IMR-90 (cell line): ENCODE measurements at regions not wholly inside any gene's neighbourhood (a gene's known extent, or its start where the extent isn't known, plus 50 kb on each side); places are given as distances from the start of the nearest gene placed in this dataset.

ENCODE experiments used
- CEBPB ChIP-seq: IDR thresholded peaks from 2 replicates; pipeline ENCODE4 v1.6.1; 2012; ENCODE audit warnings: low read depth, low read length, improper control_type of control experiment
- CTCF ChIP-seq: conservative IDR thresholded peaks from 2 replicates; pipeline ENCODE4 v1.5.1; 2012; ENCODE audit warnings: mild to moderate bottlenecking, low read depth, low read length, improper control_type of control experiment
- ELK1 ChIP-seq: fragments of 150-350 bp; IDR thresholded peaks from 2 replicates; pipeline ENCODE4 v1.6.1; 2016; ENCODE audit warnings: low read depth, mild to moderate bottlenecking, low read length, moderate library complexity, borderline replicate concordance
- MAFK ChIP-seq: IDR thresholded peaks from 2 replicates; pipeline ENCODE4 v1.6.1; 2012; ENCODE audit warnings: low read depth, low read length, improper control_type of control experiment
- MXI1 ChIP-seq: IDR thresholded peaks from 2 replicates; pipeline ENCODE4 v1.6.1; 2012; ENCODE audit warnings: low read depth, mild to moderate bottlenecking, low read length, moderate library complexity, borderline replicate concordance
- NFE2L2 ChIP-seq: fragments of 150-350 bp; IDR thresholded peaks from 2 replicates; pipeline ENCODE4 v1.6.1; 2016; ENCODE audit warnings: low read depth, mild to moderate bottlenecking, low read length
- POLR2A ChIP-seq: IDR thresholded peaks from 2 replicates; pipeline ENCODE4 v1.6.1; 2012; ENCODE audit warnings: mild to moderate bottlenecking, low read depth, low read length
- RCOR1 ChIP-seq: IDR thresholded peaks from 2 replicates; pipeline ENCODE4 v1.6.1; 2012; ENCODE audit warnings: mild to moderate bottlenecking, low read length, improper control_type of control experiment; ENCODE audit not compliant: insufficient replicate concordance
- SMC3 ChIP-seq: fragments of 150-350 bp; IDR thresholded peaks from 2 replicates; pipeline ENCODE4 v1.6.1; 2016; ENCODE audit warnings: low read depth, mild to moderate bottlenecking, antibody characterized with exemption, low read length, moderate library complexity
- USF2 ChIP-seq: fragments of 150-350 bp; IDR thresholded peaks from 2 replicates; pipeline ENCODE4 v1.6.1; 2017; ENCODE audit warnings: mild to moderate bottlenecking, antibody characterized with exemption, low read length, low read depth

- TF ChIP-seq CTCF (no peak), ELK1 (no peak), POLR2A (no peak), SMC3 (no peak), MXI1 (no peak), NFE2L2 (no peak), CEBPB (no peak), RCOR1 (no peak), MAFK (no peak), USF2 (no peak)
These were observed 537.1 kb upstream of the MEX3C start for GRCh38 chr18:51734576-51734975.
